22Rv1 (cell line): ENCODE measurements at regions not wholly inside any gene's neighbourhood (a gene's known extent, or its start where the extent isn't known, plus 50 kb on each side); places are given as distances from the start of the nearest gene placed in this dataset.

Experiments used
- ZFX ChIP-seq: fragments of 450-650 bp; IDR thresholded peaks from 2 replicates; pipeline ENCODE4 v1.6.1; 2017; ENCODE audit warnings: antibody characterized with exemption, borderline replicate concordance
- TF ChIP-seq, protein P1 (sequence below): fragments of 450-650 bp; IDR thresholded peaks from 2 replicates; pipeline ENCODE4 v1.5.1; 2017; ENCODE audit warnings: mild to moderate bottlenecking

DNA sequence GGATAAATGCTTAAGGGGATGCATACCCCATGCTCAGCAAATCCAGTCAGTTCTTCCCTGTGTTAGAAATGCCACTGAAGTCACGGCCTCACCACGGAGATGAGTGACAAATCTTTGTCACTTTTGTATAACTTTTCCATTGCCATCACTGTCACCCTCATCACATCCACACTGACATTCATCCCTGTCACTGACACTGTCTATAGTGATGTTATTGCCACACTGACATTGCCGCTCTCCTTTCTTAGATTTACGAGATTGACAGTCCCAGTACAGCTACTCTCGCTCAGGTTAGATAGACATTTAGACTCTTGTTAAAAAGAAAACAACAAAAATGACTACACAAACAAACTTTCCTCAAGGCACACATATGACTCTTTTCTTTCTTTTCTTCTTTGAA is 910.7 kb upstream of the CNTN5 start:
- TF ChIP-seq, protein P1, sequence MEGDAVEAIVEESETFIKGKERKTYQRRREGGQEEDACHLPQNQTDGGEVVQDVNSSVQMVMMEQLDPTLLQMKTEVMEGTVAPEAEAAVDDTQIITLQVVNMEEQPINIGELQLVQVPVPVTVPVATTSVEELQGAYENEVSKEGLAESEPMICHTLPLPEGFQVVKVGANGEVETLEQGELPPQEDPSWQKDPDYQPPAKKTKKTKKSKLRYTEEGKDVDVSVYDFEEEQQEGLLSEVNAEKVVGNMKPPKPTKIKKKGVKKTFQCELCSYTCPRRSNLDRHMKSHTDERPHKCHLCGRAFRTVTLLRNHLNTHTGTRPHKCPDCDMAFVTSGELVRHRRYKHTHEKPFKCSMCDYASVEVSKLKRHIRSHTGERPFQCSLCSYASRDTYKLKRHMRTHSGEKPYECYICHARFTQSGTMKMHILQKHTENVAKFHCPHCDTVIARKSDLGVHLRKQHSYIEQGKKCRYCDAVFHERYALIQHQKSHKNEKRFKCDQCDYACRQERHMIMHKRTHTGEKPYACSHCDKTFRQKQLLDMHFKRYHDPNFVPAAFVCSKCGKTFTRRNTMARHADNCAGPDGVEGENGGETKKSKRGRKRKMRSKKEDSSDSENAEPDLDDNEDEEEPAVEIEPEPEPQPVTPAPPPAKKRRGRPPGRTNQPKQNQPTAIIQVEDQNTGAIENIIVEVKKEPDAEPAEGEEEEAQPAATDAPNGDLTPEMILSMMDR, result no peak
- TF ChIP-seq ZFX, result no peak
